B cell (primary cell): ENCODE measurements at regions not wholly inside any gene's neighbourhood (a gene's known extent, or its start where the extent isn't known, plus 50 kb on each side); places are given as distances from the start of the nearest gene placed in this dataset.

Experiments
- EZH2 ChIP-seq: IDR thresholded peaks from 2 replicates; pipeline ENCODE4 v1.6.1; 2012; ENCODE audit warnings: borderline replicate concordance, low read depth, mild to moderate bottlenecking, moderate library complexity, low read length; ENCODE audit not compliant: insufficient read depth, poor library complexity, severe bottlenecking
- TF ChIP-seq, protein P1 (sequence below): fragments of 200-600 bp; IDR thresholded peaks from one replicate; pipeline ENCODE4 v1.8.0; 2022; ENCODE audit warnings: antibody characterized with exemption, mild to moderate bottlenecking

DNA sequence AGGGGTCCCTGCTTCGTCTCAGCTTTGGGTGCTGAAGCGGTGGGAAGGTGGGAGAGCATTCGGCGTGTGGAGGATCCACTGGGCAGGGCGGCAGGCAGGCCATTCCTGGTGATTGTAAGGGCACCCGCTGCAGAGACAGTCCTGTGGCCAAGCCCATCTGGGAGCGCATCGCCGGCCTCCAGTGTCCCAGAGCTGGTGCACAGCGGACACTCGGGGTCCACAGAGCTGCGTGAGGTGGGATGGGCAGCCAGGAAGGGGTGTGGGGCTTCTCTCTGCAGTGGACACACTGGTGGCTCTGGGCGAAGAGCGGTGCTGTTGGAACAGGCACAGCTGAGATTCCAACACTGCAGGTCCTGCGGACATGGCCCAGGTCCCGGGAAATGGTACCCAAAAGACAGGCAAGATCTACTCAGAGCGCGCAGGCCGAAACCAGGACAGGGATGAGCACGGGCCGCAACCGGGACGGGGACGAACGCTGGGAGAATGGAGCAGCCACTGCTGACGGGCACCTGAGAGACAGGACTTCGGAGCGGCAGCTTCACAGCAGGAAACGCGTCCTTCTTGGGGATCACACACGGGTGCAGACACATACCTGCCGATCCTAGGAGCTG lies 188.2 kb downstream of the ERMARD start:
- no peak for TF ChIP-seq EZH2
- TF ChIP-seq, protein P1, sequence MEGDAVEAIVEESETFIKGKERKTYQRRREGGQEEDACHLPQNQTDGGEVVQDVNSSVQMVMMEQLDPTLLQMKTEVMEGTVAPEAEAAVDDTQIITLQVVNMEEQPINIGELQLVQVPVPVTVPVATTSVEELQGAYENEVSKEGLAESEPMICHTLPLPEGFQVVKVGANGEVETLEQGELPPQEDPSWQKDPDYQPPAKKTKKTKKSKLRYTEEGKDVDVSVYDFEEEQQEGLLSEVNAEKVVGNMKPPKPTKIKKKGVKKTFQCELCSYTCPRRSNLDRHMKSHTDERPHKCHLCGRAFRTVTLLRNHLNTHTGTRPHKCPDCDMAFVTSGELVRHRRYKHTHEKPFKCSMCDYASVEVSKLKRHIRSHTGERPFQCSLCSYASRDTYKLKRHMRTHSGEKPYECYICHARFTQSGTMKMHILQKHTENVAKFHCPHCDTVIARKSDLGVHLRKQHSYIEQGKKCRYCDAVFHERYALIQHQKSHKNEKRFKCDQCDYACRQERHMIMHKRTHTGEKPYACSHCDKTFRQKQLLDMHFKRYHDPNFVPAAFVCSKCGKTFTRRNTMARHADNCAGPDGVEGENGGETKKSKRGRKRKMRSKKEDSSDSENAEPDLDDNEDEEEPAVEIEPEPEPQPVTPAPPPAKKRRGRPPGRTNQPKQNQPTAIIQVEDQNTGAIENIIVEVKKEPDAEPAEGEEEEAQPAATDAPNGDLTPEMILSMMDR = no peak
